ENCODE measurements at regions not wholly inside any gene's neighbourhood (a gene's known extent, or its start where the extent isn't known, plus 50 kb on each side); places are given as distances from the start of the nearest gene placed in this dataset.

- DNase-seq, result no peak
Observed at GRCh38 chr15:39096608-39097205, 484.2 kb upstream of the THBS1 start.

- DNase-seq, result no peak
Observed at GRCh38 chr15:39099524-39099923, 481.4 kb upstream of the THBS1 start.

GRCh38 chr15:39100106-39100660 is 480.7 kb upstream of the THBS1 start:
- DNase-seq, result no peak

- DNase-seq, result no peak
Observed at GRCh38 chr15:39102431-39102830, 478.4 kb upstream of the THBS1 start.

- DNase-seq, result no peak
Observed at GRCh38 chr15:39106950-39107349, 473.9 kb upstream of the THBS1 start.

- no peak for DNase-seq
Observed at GRCh38 chr15:39108021-39108420, 472.9 kb upstream of the THBS1 start.

GRCh38 chr15:39110336-39110735 is 470.5 kb upstream of the THBS1 start:
- no peak for DNase-seq

GRCh38 chr15:39110746-39111145 is 470.1 kb upstream of the THBS1 start:
- DNase-seq, result no peak

- no peak for DNase-seq
Observed at GRCh38 chr15:39113741-39114140, 467.1 kb upstream of the THBS1 start.

GRCh38 chr15:39114690-39115378 is 466.0 kb upstream of the THBS1 start:
- no peak for DNase-seq

- DNase-seq, result no peak
Observed at GRCh38 chr15:39115379-39116057, 465.4 kb upstream of the THBS1 start.

- DNase-seq, result no peak
Observed at GRCh38 chr15:39118510-39118909, 462.4 kb upstream of the THBS1 start.

GRCh38 chr15:39124155-39124552 is 456.7 kb upstream of the THBS1 start:
- DNase-seq, result no peak

- DNase-seq, result no peak
Observed at GRCh38 chr15:39124553-39125171, 456.2 kb upstream of the THBS1 start.

- no peak for DNase-seq
Observed at GRCh38 chr15:39125226-39125625, 455.7 kb upstream of the THBS1 start.

GRCh38 chr15:39125904-39126303 is 455.0 kb upstream of the THBS1 start:
- DNase-seq, result no peak

- no peak for DNase-seq
Observed at GRCh38 chr15:39127151-39127790, 453.6 kb upstream of the THBS1 start.

GRCh38 chr15:39127925-39128617 is 452.8 kb upstream of the THBS1 start:
- no peak for DNase-seq

GRCh38 chr15:39128746-39129145 is 452.1 kb upstream of the THBS1 start:
- DNase-seq, result no peak

- no peak for DNase-seq
Observed at GRCh38 chr15:39130556-39131379, 450.1 kb upstream of the THBS1 start.

GRCh38 chr15:39131609-39132008 is 449.3 kb upstream of the THBS1 start:
- DNase-seq, result no peak
